MM.1S (cell line): ENCODE measurements at regions not wholly inside any gene's neighbourhood (a gene's known extent, or its start where the extent isn't known, plus 50 kb on each side); places are given as distances from the start of the nearest gene placed in this dataset.

Experiments used
- EZH2 ChIP-seq: fragments of 300-600 bp; sonication (generic); optimal IDR thresholded peaks from 2 replicates; pipeline ENCODE3; 2017; ENCODE audit warnings: low read depth, mild to moderate bottlenecking, antibody characterized with exemption, low read length, mixed read lengths
- EZH2phosphoT487 ChIP-seq: fragments of 300-600 bp; sonication (generic); IDR thresholded peaks from 2 replicates; pipeline ENCODE4 v1.6.1; 2018; ENCODE audit warnings: antibody characterized with exemption, low read length
- TF ChIP-seq, protein P1 (sequence below): fragments of 300-600 bp; sonication (generic); IDR thresholded peaks from 2 replicates; pipeline ENCODE4 v1.5.1; 2016; ENCODE audit warnings: antibody characterized with exemption, low read length, mixed read lengths

DNA sequence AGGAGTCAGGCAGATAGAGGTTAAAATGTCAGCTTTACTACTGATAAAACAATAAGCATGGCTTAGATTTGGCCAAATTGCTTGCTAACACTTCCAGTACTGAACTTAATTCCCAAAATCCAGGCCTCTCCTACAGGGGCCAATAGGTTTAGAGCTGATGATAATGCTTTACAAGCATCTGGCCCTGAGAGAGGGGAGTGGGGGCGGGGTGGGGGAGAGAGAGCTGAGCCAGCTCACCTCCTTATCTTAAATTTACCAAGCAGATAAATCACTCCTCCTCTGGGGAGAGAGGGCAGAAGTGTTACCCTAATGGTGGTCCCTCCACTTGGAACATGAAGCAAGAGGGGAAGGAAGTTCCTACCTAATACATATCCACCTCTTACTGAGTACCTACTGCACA is 182.2 kb upstream of the CRY1 start:
- TF ChIP-seq, protein P1, sequence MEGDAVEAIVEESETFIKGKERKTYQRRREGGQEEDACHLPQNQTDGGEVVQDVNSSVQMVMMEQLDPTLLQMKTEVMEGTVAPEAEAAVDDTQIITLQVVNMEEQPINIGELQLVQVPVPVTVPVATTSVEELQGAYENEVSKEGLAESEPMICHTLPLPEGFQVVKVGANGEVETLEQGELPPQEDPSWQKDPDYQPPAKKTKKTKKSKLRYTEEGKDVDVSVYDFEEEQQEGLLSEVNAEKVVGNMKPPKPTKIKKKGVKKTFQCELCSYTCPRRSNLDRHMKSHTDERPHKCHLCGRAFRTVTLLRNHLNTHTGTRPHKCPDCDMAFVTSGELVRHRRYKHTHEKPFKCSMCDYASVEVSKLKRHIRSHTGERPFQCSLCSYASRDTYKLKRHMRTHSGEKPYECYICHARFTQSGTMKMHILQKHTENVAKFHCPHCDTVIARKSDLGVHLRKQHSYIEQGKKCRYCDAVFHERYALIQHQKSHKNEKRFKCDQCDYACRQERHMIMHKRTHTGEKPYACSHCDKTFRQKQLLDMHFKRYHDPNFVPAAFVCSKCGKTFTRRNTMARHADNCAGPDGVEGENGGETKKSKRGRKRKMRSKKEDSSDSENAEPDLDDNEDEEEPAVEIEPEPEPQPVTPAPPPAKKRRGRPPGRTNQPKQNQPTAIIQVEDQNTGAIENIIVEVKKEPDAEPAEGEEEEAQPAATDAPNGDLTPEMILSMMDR, result no peak
- TF ChIP-seq EZH2, result no peak
- no peak for TF ChIP-seq EZH2phosphoT487
